Activated T-helper 9 cell treated with anti-CD3 and anti-CD28 coated beads, Interleukin-2, amount 50 U/mL, for 16 hours (primary cell): ENCODE measurements at regions not wholly inside any gene's neighbourhood (a gene's known extent, or its start where the extent isn't known, plus 50 kb on each side); places are given as distances from the start of the nearest gene placed in this dataset.
A peak's percentile ranks its signal among the peaks of the same experiment; 100 is the strongest.
"Not testable (repeated sequence)": the region's sequence is repeated elsewhere in the genome, so short reads cannot be mapped to it uniquely, and the experiment has no call there.

ENCODE experiments used
- DNase-seq: peaks from one replicate; pipeline ENCODE4 v3.0.0-alpha.2; 2020; ENCODE audit warnings: low read depth

DNA sequence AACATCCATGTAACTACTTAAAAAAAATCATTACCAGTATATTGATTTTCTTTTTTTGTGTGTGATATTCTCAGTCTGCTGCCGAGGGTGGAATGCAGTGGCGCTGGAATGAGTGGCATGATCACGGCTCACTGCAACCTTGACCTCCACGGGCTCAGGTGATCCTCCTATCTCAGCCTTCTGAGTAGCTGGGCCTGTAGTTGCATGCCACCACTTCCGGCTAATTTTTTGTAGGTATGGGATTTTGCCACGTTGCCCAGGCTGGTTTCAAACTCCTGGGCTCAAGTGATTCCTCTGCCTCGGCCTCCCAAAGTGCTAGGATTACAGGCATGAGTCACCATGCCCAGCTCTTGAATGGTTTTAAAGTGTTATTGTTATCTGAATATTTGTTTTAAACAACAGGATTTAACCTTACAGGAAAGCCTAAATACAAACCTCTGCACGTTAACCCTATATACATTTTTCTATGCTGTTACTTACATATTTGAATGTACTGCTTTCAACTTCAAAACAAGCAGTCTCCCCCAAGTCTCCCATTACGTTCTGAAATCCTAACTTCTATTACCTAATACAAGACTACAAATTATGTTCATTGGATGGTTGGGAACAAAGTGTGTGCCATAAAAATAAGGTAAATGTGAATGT lies 61.7 kb downstream of the KPNA2 start:
- DNase-seq, result no peak

DNA sequence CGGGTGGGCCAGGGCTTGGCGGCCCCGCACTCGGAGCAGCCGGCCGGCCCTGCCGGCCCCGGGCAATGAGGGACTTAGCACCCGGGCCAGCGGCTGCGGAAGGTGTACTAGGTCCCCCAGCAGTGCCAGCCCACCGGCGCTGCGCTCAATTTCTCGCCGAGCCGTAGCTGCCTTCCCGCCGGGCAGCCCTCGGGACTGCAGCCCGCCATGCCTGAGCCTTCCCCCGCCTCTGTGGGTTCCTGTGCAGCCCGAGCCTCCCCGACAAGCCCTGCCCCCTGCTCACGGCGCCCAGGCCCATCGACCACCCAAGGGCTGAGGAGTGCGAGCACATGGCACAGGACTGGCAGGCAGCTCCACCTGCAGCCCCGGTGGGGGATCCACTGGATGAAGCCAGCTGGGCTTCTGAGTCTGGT lies 63.8 kb downstream of the KPNA2 start:
- not testable (repeated sequence) for DNase-seq

DNA sequence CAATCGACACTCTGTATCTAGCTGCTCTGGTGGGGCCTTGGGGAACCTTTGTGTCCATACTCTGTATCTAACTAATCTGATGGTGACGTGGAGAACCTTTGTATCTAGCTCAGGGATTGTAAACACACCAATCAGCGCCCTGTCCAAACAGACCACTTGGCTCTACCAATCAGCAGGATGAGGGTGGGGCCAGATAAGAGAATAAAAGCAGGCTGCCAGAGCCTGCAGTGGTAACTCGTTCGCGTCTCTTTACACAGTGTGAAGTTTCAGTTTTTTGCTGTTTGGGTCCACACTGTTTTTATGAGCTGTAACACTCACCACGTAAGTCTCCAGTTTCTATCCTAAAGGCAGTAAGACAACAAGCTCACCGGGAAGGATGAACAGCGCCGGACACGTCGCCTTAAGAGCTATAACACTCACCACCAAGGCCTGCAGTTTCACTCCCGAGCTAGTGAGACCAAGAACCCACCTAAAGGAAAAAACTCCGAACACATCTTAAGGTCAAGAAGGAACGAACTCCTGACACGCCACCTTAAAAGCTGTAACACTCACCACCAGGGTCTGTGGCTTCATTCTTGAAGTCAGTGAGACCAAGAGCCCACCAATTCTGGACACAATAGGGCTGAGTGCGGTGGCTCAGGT lies 64.6 kb downstream of the KPNA2 start:
- no peak for DNase-seq

DNA sequence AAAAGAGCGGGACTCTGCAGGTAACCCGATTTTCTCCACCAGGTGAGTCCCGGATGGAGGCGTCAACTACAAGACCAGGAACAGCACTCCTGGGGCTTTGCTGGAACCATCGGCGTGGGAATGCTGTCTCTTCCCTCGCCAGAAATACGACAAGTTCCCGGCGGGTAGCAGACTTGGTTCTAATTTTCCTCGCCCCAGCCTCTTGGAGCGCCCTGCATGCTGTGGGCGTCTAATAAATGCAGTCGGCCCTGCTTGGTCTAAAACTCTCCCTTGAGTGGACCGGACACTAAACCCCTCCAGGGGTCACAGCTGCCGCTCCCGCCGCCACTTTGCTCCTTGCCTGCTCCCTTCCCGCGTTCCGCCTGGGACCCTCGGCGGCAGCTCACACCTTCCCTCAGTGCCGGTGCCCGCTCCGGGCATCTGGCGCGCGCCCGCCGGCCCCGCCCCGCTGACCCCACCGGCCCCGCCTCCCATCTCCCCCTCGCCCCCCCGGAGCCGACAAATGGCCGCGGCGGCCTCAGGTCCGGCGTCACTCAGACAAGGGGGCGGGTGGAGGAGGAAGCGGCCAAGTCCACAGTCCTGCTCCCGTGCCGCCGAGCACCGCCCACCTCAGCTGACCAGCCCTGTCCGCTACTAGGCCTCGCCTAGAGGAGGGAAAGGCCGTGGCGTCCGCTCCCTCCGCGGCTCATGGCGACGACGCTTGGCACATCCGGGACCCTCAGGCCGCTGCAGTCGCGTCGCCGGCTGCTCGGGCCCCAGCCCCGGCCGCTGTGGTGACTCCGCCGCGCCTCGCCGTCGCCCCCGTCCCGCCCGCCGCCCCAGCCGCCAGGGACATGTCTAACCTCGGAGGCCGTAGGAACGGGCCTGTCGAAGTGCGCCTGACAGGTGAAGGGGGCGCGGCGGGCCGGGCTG lies 65.8 kb downstream of the KPNA2 start:
- peak; percentile 54 for DNase-seq

DNA sequence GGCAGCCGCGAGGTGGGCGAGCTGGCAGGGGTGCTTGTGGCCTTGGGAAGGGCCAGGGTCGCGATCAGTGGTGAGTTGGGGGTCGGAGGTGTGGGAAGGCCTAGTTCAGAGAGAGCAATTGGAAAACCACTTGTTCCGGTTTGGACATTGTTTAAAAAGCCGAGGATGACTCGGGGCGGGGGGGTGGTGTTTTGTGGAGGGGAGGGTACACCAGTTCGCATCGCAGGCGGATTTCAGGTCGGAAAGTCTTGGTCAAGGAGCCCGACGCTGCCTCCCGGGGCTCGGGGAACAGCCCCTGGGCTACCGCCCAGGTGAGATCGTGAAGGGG lies 66.4 kb downstream of the KPNA2 start:
- DNase-seq, result no peak

DNA sequence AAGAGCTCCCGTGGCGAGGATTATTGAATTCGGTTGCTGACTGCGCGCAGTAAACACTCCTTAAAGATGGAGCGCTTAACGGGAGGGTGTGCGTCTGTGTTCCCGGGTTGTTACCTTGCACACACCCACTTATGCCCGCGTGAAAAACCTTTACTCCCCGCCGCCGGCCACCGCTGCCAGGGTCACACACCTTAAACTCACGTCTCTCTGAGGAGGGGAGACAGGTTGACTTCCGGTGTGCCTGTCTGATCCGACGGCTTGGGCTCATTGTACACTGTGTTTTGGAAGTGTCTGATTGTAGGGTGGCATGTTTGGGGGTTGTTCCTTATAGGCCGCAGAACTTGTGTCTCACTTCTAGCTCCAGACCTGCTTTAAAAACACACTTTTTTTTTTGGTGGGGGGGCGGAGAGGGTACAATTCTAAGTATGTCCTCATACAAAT lies 66.8 kb downstream of the KPNA2 start:
- no peak for DNase-seq

DNA sequence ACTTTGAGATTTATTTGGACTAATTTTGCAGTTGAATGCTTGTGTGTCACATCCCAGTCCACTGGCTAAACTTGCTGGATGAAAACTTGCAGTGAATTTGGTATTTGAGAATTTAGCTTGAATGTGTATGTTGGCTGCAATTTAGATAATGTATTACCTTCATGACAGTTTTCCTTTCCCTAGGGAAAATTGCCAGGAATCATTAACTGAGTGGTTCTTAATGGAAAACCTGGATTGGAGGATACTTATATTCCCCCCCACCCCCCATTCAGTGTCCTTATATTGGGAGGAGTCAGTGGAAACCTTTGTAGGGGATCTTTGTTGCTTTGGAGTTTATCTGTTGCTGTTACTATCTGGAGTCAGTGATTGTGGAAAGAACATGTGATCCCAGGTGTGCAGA lies 67.6 kb downstream of the KPNA2 start:
- DNase-seq, result no peak

DNA sequence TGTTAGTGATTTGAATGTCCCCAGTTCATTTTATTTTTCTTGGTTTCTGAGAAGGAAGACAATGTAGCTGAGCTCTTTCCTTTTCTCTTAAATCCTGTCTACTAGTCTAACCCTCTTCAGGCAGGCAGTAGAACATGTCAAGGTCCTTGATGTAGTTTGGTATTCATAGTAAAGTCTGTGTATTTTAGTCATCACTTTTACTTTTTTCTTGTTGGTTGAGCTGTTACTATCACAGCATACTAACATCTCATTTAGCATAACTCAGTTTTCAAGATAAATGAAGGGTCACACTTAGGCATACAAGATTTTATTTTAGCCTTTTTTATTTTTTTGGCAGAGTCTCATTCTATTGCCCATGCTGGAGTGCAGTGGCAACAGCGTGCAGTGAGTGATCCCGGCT lies 70.5 kb downstream of the KPNA2 start:
- DNase-seq, result no peak

DNA sequence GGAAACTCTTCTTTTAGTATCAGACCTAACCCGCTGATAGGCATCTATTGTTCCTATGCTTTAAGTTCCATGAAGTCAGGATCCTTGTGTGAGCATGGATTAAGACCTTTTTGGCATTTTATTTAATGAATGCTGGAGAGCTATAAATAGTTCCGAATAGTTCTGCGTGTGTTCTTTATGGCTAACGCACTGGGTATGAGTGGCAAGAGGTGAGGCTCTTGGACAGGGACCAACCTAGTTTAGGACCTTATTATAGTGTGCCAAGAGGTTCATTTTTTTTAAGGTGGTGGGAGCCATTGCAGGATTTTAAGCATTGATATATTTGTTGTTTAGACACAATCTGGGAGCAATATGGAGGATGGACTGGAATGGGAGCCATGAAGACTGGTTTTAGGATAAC lies 71.8 kb downstream of the KPNA2 start:
- DNase-seq, result no peak

DNA sequence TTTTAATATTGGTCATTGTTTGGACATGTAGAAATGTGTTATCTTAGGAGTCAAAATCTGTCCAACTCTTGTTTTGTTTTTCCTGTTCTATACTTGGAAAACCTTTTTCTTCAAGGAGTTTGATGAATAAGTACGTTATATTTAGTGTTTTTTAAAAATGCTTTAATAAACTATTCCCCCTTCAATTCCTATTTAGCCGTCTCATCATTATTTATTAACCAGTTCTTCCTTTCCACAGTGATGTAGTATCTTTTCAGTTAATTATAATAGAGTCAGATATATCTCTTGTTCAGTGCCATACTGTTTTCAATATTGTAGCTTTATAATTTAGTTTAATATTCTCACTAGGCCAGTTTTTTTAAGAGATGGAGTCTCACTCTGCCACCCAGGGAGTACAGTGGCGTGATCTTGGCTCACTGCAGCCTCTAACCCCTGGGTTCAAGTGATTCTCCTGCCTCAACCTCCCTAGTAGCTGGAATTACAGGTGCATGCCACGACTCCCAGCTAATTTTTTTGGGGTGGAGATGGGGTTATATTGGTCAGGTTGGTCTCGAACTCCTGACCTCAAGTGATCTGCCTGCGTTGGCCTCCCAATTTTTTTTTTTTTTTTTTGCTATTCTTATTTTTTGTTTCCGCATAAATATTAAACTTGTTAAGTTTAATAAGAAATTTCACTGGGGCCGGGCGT lies 72.9 kb downstream of the KPNA2 start:
- DNase-seq, result no peak

DNA sequence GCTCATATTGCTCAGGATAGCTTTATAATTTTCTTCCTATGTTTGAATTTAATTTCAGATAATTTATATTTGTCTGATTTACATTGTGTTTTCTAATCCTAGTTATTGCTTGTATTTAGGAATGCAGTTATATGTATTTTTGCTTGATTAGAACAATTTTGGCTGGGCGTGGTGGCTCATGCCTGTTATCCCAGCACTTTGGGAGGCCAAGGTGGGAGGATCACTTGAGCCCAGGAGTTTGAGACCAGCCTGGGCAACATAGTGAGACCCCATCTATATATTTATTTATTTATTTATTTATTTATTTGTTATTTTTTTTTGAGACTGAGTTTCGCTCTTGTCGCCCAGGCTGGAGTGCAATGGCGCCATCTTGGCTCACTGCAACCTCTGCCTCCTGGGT lies 73.9 kb downstream of the KPNA2 start:
- DNase-seq, result not testable (repeated sequence)

DNA sequence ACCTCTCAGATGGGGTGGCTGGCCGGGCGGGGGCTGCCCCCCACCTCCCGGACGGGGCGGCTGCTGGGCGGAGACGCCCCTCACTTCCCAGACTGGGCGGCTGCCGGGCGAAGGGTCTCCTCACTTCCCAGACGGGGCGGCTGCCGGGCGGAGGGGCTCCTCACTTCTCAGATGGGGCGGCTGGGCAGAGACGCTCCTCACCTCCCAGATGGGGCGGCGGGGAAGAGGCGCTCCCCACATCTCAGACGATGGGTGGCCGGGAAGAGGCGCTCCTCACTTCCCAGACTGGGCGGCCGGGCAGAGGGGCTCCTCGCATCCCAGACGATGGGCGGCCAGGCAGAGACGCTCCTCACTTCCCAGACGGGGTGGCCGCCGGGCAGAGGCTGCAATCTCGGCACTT lies 80.7 kb downstream of the KPNA2 start:
- not testable (repeated sequence) for DNase-seq

DNA sequence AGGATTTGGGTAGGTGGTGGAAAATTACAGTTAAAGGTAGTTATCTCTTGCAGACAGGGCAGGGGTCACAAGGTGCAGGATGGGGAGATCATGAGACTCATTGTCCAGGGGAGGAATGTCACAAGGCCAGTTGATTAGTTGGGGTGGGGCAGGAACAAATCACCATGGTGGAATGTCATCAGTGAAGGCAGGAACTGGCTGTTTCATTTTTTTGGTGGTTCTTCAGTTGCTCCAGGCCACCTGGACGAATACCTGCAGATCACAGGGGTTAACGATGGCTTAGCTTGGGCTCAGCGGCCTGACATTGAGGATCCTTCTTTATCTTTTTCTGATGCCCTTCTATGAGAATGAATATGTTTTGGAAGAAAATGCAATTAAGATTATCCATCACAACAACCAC lies 87.1 kb downstream of the KPNA2 start:
- DNase-seq, result no peak

DNA sequence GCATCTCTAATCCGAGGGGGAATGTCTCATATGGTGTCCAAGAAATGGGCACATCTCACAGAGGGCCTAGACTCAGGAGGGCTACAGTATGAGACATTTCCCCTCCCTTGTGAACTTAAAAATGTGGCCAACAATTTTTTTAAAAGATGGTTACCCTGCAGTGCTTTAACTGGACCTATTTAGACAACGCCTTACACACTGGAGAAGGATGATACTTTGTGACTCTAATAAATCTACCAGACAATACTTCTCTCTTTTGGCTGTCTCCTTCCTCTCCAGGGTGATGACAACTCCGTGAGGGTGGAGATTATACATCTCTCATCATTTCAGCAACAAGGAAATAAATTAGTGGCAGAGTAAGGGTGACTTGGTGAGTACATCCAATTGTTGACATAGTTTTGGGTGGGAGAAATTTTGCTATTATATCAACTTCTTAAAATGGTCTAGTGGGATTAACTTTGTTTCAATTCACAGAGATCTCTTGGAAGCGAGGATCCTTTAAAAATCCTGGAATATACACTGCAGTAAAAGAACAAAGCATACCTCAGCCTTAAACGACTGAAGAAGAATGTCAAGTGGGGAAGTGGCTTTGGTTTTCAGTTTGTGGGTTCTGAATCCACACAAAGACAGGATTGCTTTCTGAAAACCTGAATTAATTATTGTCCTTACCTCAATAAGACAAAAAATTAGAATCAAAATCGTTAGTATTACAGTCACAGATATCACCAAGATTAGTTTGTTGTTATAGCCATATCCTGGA lies 89.8 kb downstream of the KPNA2 start:
- no peak for DNase-seq

DNA sequence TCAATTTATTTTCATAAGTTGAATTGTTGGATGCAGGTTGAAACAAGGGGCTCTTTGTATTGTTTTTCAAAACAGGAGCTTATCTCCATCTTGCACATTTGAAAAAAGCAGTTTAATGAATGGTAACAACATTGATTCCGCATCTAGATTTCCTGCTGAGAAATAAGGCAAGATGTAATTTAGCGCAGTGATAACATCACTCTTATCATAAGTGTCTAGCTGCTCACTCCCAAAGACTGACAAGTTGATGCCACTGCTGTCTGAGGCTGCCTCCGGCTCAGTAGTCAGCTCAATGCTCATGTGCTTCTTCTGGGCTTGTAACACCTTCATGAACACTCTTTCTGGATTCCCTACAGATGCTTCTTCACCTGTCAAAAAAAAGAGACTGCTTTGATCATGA lies 92.4 kb downstream of the KPNA2 start:
- DNase-seq, result no peak

DNA sequence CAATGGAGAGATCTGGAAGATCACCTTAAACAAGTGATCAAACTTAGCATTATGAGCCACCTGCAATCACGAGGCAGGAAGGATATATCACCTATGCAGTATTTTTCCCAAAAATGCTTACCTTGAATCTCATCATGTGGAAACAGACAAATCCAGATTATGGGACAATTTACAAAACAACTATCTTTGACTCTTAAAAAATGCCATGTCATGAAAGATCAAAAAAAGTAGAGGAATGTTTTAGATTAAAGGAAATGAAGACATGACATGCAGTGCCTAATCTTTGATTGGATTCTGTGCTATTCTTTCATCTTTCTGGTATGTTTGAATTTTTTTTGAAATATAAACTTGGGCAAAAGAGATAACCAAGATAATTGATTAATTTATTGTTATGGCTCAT lies 95.9 kb downstream of the KPNA2 start:
- no peak for DNase-seq

DNA sequence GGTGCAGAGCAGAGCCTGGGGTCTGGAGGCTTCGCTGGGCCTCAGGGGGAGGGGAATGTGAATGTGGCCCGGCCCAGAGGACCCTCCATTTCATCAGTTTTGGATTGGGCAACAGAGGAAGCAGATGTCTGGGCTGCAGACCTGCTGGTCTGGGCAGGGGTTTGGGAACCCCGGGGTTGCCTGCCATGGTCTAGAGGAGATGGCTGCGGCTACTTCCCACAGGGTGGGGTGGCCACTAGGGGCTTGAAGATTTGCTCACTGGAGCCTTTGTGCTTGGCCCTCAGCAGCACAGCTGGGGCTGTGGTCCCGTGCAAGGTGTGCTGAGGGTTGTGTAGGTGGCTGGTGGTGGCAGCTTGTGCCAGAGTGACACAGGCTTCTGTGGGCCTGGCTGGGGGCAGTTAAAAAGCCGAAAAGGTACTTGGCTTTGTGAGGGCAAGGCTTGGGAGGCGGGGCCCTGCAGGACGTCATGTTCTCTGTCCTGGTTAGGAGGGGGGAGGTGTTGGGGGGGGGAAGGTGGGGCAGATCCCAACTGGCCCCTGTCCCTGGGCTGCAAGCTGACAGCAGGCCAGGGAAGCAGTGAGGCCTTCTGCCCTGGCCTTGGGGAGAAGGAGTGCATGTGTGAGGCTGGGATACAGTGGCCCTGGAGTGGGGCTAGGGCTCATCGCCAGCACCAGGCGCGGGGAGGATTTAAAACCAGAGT lies 98.0 kb downstream of the KPNA2 start:
- DNase-seq, result no peak

DNA sequence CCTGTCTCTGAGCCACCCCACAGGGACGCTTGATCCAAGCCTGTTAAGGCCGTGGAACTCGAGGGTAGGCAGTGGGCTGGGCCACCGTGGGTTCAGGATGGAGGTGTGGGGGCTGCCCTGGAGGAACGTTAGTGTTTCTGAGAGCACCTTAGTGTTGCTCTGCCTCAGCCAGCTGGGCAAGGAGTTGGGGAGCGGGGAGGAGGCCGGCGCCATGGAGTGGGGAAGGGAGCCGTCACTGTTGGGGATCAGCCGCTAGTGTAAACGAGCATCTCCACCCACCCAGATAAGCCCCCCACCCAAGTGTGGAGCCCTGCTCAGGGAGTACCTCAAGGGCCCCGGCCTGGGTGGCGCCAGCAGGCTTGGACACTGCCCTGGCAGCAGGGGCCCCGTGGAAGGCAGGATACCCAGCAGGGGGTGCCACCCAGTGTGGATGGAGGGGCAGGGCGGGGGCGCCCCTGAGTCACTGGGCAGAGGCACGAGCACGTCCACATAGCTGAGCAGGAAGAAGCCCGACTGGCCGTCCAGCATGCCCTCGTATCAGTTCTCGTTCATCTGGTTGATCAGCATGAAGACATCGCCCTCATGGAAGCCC lies 98.6 kb downstream of the KPNA2 start:
- DNase-seq, result no peak

DNA sequence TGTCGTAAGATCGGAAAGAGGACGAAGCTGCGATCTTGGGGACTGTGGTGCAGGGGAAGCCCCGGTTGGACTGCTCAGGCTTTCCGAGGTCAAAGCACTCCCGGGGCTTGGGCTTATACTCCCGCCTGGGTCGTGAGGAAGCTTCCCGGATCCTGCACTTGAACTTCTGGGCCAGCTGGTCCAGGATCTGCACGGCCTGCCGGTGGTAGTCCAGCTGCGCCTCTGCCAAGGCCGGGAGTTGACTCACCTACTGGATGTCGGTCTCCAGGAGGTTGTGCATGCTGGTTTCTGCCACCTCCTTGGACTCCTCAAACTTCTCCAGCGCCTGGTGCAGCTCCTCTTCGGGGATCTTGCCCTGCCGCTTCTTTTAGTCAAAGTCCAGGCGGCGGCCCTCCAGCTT lies 99.2 kb downstream of the KPNA2 start:
- DNase-seq, result no peak

DNA sequence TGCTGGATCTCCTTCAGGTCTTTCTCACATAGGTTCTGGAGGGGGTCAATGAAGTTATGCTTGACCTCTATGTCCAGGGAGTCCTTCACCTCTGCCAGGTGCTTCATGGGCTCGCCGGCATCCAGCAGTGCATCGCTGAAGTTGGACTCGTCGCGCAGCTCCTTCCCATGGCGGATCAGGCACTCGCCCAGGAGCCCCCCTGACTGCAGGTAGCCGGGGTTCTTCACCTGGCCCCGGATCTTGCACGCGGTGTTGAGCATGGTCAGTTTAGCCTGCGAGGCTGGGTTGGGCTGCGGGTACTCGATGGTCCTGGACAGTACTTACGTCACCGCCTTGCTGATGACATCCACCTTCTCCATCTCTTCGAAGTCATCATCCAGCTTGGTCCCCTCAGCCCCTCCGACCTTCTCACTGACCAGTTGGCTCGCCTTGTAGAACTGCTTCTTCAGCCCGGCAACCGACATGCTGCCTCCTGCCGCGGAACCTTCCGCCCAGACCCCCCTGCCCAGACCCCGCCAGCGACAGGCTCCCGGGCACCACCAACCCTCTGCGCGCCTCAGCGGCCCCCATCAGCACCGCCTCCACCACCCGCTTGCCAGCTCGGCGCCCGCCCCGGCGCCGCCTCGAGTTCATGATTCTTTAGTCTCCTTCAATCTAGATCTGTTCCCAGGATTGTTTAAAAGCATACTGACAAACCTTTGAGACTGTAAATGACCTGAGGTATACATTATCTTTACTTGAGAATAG lies 99.8 kb downstream of the KPNA2 start:
- no peak for DNase-seq
